ENCODE measurements at regions not wholly inside any gene's neighbourhood (a gene's known extent, or its start where the extent isn't known, plus 50 kb on each side); places are given as distances from the start of the nearest gene placed in this dataset.
"Not testable (repeated sequence)": the region's sequence is repeated elsewhere in the genome, so short reads cannot be mapped to it uniquely, and the experiment has no call there.

- no peak for DNase-seq (ENCODE audit: low read depth in 2 of 2)
Measured at GRCh38 chr5:166068547-166069335, 2222.7 kb upstream of the WWC1 start.

- DNase-seq (ENCODE audit: low read depth in 2 of 2): no peak
Measured at GRCh38 chr5:166073901-166074581, 2217.4 kb upstream of the WWC1 start.

GRCh38 chr5:166074582-166075481 is 2216.6 kb upstream of the WWC1 start:
- DNase-seq (ENCODE audit: low read depth in 2 of 2): no peak

- DNase-seq (ENCODE audit: low read depth in 2 of 2): no peak
Measured at GRCh38 chr5:166083183-166083959, 2208.1 kb upstream of the WWC1 start.

- no peak for DNase-seq (ENCODE audit: low read depth in 2 of 2)
Measured at GRCh38 chr5:166086568-166086967, 2204.9 kb upstream of the WWC1 start.

- DNase-seq (ENCODE audit: low read depth in 2 of 2): no peak
Measured at GRCh38 chr5:166088389-166089039, 2202.9 kb upstream of the WWC1 start.

- DNase-seq (ENCODE audit: low read depth in 2 of 2): no peak
Measured at GRCh38 chr5:166091931-166092330, 2199.5 kb upstream of the WWC1 start.

GRCh38 chr5:166093312-166093711 is 2198.1 kb upstream of the WWC1 start:
- DNase-seq (ENCODE audit: low read depth in 2 of 2): no peak

- DNase-seq (ENCODE audit: low read depth in 2 of 2): no peak
Measured at GRCh38 chr5:166102947-166103346, 2188.5 kb upstream of the WWC1 start.

GRCh38 chr5:166111021-166111420 is 2180.4 kb upstream of the WWC1 start:
- no peak for DNase-seq (ENCODE audit: low read depth in 2 of 2)

- DNase-seq (ENCODE audit: low read depth in 2 of 2): no peak
Measured at GRCh38 chr5:166117072-166118066, 2174.1 kb upstream of the WWC1 start.

- DNase-seq (ENCODE audit: low read depth in 2 of 2): no peak
Measured at GRCh38 chr5:166119506-166119905, 2171.9 kb upstream of the WWC1 start.

- DNase-seq (ENCODE audit: low read depth in 2 of 2): no peak
Measured at GRCh38 chr5:166123717-166124116, 2167.7 kb upstream of the WWC1 start.

- no peak for DNase-seq (ENCODE audit: low read depth in 2 of 2)
Measured at GRCh38 chr5:166127766-166128570, 2163.5 kb upstream of the WWC1 start.

- not testable (repeated sequence) for DNase-seq (ENCODE audit: low read depth in 2 of 2)
Measured at GRCh38 chr5:166145107-166145506, 2146.3 kb upstream of the WWC1 start.

- no peak for DNase-seq (ENCODE audit: low read depth in 2 of 2)
Measured at GRCh38 chr5:166163996-166164610, 2127.3 kb upstream of the WWC1 start.

GRCh38 chr5:166165596-166165995 is 2125.8 kb upstream of the WWC1 start:
- no peak for DNase-seq (ENCODE audit: low read depth in 2 of 2)

- no peak for DNase-seq (ENCODE audit: low read depth in 2 of 2)
Measured at GRCh38 chr5:166166071-166166470, 2125.4 kb upstream of the WWC1 start.

Measured in activated CD8-positive, alpha-beta memory T cell treated with anti-CD3 and anti-CD28 coated beads for 4 hours (primary cell).